Umbilical cord (tissue), 1 donor: ENCODE measurements at regions not wholly inside any gene's neighbourhood (a gene's known extent, or its start where the extent isn't known, plus 50 kb on each side); places are given as distances from the start of the nearest gene placed in this dataset.
"Not testable (repeated sequence)": the region's sequence is repeated elsewhere in the genome, so short reads cannot be mapped to it uniquely, and the experiment has no call there.

Experiments used
- DNase-seq: peaks from one replicate; pipeline ENCODE4 v3.0.0-alpha.2; 2015; ENCODE audit warnings: low spot score

GRCh38 chr4:116665716-116666115 lies 419.7 kb downstream of the TRAM1L1 start:
- no peak for DNase-seq

- DNase-seq: no peak
Observed at GRCh38 chr4:116664198-116664597, 421.2 kb downstream of the TRAM1L1 start.

GRCh38 chr4:116639070-116639577 lies 446.3 kb downstream of the TRAM1L1 start:
- no peak for DNase-seq

GRCh38 chr4:116638592-116638991 lies 446.8 kb downstream of the TRAM1L1 start:
- DNase-seq: no peak

- DNase-seq: no peak
Observed at GRCh38 chr4:116636917-116637316, 448.5 kb downstream of the TRAM1L1 start.

GRCh38 chr4:116632269-116632668 lies 453.1 kb downstream of the TRAM1L1 start:
- DNase-seq: peak; percentile 21

GRCh38 chr4:116628598-116628997 lies 456.8 kb downstream of the TRAM1L1 start:
- DNase-seq: no peak

GRCh38 chr4:116627545-116627944 lies 457.8 kb downstream of the TRAM1L1 start:
- no peak for DNase-seq

- DNase-seq: not testable (repeated sequence)
Observed at GRCh38 chr4:116619508-116619907, 465.9 kb downstream of the TRAM1L1 start.

- DNase-seq: no peak
Observed at GRCh38 chr4:116618638-116619037, 466.7 kb downstream of the TRAM1L1 start.

GRCh38 chr4:116603096-116603495 lies 482.3 kb downstream of the TRAM1L1 start:
- DNase-seq: no peak

GRCh38 chr4:116599859-116600258 lies 485.5 kb downstream of the TRAM1L1 start:
- DNase-seq: no peak

- no peak for DNase-seq
Observed at GRCh38 chr4:116598980-116599789, 486.2 kb downstream of the TRAM1L1 start.

GRCh38 chr4:116598155-116598979 lies 487.0 kb downstream of the TRAM1L1 start:
- DNase-seq: no peak

GRCh38 chr4:116590648-116591047 lies 494.7 kb downstream of the TRAM1L1 start:
- DNase-seq: peak; percentile 55

GRCh38 chr4:116588783-116589182 lies 496.6 kb downstream of the TRAM1L1 start:
- no peak for DNase-seq

GRCh38 chr4:116585246-116585645 lies 500.1 kb downstream of the TRAM1L1 start:
- DNase-seq: no peak

- no peak for DNase-seq
Observed at GRCh38 chr4:116577321-116577720, 508.1 kb downstream of the TRAM1L1 start.

GRCh38 chr4:116573540-116573939 lies 511.8 kb downstream of the TRAM1L1 start:
- no peak for DNase-seq

GRCh38 chr4:116561768-116562167 lies 523.6 kb downstream of the TRAM1L1 start:
- no peak for DNase-seq

- DNase-seq: no peak
Observed at GRCh38 chr4:116551806-116552205, 533.6 kb downstream of the TRAM1L1 start.

GRCh38 chr4:116547632-116548031 lies 537.7 kb downstream of the TRAM1L1 start:
- no peak for DNase-seq

- no peak for DNase-seq
Observed at GRCh38 chr4:116546759-116547158, 538.6 kb downstream of the TRAM1L1 start.
